ENCODE measurements at regions not wholly inside any gene's neighbourhood (a gene's known extent, or its start where the extent isn't known, plus 50 kb on each side); places are given as distances from the start of the nearest gene placed in this dataset.

DNA sequence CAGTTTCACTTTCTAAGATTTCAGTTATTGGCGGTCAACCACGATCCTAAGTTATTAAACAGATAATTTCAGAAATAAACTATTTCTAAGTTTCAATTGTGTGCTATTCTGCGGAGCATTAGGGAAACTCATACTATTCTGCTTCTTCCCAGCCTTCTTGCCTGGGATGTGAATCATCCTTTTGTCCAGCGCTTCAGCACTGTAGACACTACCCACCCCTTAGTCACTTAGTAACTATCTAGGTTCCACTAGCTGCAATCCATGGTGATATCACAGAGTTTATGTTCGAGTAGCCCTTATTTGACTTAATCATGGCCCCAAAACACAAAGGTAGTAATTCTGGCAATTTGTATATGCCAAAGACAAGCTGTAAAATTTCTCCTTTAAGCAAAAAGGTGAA lies 279.9 kb upstream of the ADAMTS5 start:
- DNase-seq (ENCODE audit: low spot score), result peak; percentile 72

DNA sequence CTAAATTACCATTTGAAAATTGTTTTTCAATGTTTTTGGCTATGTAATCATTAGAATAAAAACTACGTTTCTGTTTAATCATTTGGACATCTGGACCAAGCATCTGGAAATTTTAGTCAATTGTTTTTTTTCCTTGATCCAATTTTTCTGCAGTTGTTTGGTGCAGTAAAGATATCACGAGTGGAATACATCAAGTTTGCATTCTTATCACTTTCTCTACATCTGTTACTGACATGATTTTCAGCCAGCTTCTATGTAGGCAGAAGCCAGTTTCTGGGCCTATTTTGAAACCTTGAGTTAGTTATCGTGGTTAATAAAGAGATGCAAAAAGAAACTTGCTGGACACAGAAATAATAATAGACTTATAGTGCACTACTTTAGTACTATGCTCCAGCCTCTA lies 277.9 kb upstream of the ADAMTS5 start:
- DNase-seq (ENCODE audit: low spot score), result no peak

DNA sequence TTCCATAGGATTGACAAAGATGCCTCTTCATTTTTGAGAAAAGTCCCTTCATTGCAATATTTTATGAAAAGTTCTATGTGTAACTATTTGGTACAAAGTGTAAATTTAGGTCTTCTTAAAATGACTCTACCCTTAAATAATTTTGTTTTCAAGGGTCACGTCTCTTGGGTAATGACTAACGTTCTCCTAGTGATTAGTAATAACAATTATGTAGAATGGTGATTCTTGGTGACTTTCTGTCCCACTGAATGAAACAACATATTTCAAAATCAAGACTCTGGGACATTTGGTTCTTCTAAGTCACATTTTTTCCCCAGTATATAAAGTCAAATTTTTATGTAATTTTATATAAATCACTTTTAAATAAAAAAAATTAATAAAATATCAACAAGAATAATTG lies 277.5 kb upstream of the ADAMTS5 start:
- DNase-seq (ENCODE audit: low spot score), result no peak

DNA sequence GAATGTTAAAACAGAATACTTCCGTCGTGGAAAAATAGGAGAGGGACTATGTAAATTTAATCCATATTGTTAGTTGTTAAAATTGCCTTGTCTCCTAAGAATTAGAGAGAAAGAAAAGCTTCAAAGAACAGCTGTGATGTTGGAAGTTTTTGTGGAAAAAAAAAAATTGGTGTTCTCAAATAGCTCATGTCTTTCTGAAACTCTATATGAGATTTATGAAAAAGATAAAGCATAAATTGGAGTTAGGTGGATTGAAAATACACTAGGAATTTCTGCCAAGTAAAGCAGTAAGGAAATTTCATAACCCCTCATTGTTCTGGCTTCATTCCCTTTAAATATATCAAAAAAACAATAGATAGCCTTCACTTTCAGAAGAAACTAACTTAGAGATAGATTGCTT lies 274.0 kb upstream of the ADAMTS5 start:
- no peak for DNase-seq (ENCODE audit: low spot score)

DNA sequence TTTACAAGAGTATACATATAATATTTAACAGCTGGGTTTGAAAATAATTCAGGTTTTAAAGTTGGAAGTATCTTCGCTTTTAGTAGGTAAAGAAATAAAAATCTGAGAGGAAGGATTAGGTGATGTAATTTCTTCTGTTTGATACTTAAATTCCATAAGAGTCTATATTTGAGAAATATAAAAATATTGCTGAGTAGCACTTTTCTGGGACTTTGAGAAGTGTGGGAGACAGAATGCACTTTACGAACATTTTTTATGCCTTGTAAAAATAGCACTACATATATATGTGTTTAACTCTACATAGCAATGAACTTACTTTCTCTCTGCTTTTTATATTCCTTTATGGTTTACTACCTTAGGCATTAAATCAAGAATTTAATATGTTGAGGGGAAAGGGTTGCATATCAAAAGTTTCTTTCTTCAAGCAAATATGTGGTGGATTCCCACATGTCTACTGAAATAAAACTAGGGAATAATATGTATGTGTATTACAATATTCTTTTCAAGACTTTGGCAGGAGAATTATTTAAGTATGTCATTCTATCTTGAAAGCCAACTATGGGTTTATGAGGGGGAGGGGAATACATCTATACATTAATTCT lies 266.7 kb upstream of the ADAMTS5 start:
- no peak for DNase-seq (ENCODE audit: low spot score)

DNA sequence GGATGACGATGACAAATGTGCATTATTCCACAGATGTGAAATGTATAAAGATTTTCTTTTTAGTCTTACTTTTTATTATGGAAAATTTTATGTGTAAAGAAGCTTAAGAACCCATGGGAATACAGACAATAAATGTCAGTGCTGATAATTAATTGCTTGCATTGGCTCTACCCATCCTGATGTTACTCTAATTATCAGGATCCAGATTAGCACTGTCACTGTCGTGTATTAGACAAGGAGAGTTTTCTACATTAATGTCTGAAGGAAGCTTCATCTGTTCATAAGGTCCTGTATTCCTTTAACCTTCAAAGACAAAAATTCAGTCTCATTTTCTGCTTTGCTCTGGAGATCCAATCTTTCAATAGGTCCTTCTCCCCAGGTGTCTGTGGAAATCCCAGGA lies 259.1 kb upstream of the ADAMTS5 start:
- no peak for DNase-seq (ENCODE audit: low spot score)

DNA sequence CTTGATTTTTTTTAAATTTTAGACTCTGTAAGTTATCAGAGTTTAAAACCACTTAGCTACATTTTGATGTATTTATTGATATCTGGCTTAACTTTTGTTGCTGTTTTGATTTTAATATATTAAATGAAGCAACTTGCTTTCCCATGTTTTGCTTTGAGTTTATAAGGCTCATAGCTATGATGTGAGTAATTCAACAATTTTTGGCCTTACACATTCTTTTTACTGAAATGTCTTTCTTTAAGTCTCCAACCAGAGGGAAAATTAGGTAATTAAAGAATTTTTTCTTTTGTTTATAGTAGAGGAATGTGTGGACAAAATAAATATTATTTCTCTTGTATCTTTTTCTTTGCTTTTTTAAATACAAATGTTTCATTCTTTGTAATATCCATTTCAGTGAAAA lies 258.3 kb upstream of the ADAMTS5 start:
- DNase-seq (ENCODE audit: low spot score), result no peak

DNA sequence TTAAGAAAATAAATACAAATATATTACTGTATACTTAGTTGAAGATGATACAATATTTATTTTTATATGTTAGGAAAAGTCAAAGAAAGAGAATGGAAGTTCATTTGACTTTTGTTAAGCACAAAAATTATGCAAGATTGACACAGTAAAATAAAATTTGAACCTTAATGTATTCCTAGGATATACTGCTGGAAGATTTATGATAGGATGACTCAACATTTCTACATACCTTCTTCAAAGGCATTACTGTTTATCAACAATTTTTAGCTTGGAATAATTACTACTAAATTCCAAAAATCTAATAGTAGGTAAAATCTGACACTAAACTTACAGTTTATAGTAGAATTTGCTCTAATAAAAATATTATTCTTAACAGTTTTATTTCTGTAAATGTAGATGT lies 257.3 kb upstream of the ADAMTS5 start:
- DNase-seq (ENCODE audit: low spot score), result no peak

DNA sequence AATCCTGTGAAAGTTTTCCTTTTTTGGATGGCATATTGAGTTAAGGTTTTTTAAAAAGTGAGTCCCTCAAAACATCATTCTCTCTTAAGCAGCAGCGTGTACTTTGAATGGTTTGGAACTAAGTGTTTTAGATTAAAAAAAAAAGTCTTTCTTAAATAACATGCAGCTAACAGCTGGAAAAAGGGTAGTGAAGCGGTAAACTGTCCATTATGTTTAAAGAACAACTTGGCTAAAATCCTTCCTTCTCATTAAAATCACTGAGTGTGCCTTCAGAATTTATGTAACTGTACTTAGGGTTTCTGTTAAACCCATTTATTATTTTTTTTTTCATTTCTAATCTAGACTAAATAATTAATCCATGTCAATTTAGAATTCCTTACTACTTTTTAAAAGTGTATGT lies 254.2 kb upstream of the ADAMTS5 start:
- DNase-seq (ENCODE audit: low spot score), result no peak

DNA sequence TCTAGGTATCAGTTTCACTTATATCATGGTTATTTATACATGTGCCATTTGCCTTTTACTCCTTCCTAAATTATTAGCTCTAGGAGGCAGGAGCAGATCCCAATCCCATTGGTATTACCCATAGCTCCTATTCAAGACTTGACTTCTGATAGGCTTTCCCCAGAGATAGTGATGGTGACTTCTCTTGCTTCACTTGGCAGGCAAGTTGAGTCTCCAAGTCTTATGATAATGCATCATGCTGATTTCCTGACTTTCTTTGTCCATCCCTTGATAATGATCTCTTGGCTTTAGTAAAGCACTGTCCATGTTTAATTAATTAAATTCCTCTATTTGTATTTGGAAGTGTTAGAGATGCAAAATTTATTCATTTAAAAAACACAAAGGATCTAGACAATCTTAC lies 253.5 kb upstream of the ADAMTS5 start:
- DNase-seq (ENCODE audit: low spot score), result no peak

DNA sequence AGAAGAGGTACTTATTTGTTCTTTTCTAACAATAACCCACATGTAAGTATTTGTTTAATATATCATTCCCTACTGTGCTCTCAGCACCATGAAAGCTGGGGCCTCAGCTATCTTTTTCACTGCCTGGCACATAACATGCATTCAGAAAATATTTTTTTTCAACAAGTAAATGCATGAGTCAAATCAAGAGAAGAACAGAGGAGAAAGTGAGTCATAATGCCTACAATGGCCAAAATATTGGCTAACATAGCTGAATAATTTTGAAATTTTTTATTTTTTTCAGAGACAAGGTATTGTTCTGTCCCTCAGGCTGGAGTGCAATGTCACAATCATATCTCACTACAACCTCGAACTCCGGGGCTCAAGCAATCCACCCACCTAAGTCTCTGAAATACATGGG lies 252.2 kb upstream of the ADAMTS5 start:
- DNase-seq (ENCODE audit: low spot score), result peak; percentile 2

DNA sequence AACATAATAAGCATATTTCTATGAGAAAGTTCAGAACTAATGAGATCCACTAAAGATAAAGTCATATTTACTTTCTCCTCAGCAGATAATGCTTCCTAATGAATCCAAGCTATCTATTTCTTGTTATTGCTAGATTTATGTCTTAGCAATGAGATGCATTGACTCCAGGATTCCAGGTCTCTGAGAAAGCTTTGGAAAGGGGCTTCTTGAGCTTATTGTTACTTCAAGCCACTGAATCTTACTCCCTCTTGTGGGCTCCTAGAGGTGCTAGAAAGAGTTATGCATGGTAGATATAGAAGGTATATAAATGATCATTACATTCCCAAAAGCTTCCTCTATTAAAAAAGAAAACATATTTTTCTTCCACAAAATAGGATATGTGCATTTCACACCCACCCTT lies 246.4 kb upstream of the ADAMTS5 start:
- peak; percentile 4 for DNase-seq (ENCODE audit: low spot score)

DNA sequence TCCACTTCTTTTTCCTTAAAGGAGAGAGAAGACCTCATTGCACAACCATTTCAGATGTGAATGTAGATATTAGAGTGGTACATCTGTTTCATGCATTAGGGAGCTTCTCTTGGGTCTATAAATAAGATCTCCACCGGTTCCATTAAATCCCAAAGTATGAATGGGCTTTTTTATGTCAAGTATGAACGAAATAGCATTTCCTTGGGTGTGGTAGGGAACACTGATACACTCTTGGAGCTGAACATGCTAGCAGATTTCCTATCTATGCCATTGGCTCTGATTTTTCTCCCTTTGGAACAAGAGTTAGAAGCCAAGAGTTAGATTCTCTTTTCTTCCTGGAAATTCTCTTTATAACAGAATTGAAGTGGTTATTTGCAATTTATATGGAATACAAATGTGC lies 245.6 kb upstream of the ADAMTS5 start:
- DNase-seq (ENCODE audit: low spot score), result no peak

DNA sequence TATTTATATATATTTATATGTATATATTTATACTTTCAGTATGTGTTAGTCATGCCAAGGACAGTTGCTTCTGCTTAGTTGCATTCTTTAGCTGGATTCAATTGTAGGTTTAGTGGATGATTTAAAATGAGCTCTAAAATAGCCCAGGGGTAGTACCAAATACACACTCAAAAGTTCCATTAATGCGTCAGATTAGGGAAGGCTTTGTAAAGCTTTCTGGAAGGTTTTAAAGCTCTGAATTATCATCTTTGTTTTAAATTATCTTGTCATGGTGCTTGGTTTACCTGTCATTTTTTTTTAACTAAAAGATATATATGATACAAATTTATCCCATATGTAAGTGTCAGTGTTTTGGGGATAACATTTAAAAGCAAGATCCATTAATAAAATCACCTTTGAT lies 242.7 kb upstream of the ADAMTS5 start:
- no peak for DNase-seq (ENCODE audit: low spot score)

DNA sequence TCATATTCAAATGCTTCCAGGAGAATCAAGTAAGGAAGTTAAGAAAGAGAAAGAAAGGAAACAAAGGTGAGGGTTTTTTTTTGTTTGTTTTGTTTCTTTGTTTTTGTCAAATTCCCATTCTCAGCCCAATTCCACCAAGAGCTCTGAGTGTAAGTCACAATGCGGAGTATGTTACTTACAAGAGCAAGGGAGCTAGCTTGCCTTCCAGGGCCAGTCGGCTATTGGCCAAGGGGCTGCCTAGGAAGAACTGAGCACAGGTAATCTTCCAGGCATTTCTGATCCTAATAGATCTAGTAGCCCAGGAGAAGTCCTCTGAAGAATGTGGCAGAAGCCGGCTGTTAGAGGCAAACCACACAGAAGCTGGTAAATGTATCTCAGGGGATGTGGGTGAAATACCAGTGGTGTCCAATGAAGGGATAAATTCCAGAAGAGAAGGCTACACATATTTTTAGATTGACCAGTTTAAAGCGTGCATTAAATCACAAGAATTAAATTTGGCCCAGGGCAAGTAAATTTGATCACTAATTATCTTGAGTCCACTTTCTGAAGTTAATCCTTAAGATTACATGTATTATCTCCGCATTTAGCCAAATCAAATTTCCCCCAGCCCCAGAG lies 239.6 kb upstream of the ADAMTS5 start:
- peak; percentile 46 for DNase-seq (ENCODE audit: low spot score)

DNA sequence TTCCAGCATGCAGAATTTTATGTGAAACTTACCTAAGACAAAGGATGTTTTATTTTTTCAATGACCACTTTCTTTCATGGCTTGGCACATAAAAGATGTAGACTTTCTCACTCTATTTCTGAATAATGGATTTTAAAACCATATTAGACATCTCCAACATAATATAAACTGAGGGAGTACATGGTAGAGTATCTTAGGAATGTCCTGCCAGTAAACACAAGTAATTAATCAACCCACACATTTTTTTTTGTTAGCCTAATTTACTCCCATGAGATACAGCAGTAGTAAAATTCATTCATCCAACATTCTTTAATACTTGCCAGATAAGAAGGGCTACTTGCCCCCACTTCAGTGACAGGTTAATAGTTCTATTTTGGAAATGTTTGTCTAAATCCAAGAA lies 235.4 kb upstream of the ADAMTS5 start:
- DNase-seq (ENCODE audit: low spot score), result no peak

DNA sequence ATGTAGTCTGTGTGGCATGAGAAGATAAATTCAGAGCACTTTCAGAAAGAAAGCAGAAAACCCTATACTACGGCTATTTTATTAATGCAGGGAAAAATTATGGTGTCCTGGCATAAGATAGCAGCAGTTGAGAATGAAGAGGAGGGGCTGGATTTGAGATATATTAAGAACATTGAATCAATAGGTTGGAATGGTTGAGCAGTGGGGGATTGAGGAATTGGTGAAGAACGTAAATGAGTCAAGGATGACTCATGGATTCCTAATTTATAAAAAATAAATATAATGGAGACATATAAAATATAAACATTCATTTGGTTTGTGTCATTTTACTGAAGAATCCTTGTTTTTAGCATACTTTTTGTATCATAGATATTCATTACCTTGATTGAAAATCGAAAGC lies 234.3 kb upstream of the ADAMTS5 start:
- DNase-seq (ENCODE audit: low spot score), result no peak

DNA sequence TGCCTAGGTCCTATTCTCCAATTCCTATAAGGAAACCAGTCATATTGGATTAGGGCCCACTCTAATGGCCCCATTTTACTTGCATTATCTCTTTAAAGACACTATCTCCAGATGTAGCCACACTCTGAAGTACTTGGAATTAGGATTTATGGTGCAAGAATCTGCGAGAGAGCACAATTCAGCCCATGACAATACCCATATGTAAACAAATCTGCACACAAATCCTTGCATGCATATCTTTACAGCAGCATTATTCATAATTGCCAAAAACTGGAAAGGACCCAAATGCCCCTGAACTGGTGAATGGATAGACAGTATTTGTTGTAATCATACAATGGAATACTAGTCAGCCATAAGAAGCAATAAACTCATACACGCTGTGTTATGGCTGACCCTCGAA lies 229.8 kb upstream of the ADAMTS5 start:
- no peak for DNase-seq (ENCODE audit: low spot score)

DNA sequence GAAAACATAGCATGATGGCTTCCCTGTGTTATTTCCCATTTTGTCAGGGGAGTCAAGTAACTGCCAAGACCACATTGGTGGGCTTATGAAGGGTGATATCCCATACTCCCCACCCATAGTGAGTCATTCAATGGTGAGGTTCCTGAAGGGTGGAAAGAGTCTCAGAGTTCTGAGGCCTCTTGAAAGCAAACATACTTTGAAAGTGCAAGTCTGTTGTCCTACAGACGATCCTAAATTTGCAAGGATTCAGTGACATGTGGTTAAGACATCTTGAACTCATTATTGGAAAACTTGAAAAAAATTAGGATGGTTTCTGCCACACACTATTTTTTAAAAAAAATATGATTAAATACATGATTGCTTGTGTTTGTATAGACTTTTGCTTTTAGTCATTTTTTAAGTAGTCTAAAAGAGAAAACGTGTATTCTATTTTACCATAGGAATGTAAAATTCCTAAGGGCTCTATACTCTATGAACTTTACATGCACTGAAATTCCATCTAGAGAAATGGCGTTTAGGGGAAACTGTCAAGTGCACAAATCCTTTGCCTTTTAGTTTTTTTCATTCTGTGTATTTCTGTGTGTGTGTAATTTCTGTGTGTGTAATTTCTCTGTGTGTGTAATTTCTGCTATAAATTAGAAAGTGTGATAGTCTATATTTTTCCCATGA lies 225.5 kb upstream of the ADAMTS5 start:
- no peak for DNase-seq (ENCODE audit: low spot score)

DNA sequence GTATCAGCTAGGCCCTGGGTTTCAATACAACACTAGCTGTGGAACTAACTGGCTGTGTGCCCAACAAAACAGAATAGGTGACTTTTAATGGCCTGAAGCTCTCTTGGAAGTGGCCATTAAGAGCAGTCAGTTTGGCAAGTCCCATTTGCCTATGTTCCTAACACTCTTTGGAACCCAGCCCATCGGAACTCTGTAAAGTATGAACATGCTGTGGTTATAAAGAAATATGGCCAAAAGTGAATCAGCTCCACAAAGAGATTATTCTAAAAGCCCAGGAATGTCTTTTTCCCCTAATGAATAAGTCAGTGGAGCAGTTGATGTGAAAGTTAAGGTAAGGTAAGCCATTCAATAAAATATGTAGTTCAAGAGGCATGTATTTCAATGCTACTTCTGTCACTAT lies 223.7 kb upstream of the ADAMTS5 start:
- DNase-seq (ENCODE audit: low spot score), result peak; percentile 83

DNA sequence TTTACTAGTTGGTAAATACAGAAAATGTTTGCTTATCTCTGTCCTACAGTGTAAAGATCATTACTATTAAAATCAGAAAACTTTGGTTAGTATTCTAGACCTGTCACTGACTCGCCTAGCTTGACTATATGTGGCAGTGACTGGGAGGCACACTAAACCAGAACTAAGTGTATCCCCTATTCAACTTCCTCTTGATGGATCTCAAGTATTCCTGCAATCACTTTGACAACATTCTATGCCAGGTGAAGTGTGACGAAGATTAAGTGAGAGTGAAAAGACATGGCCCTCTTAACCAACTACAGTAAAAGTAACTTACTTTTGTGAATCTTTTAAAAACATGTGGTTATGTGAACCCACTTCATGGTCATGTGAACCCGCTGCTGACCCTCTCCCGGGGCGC lies 223.0 kb upstream of the ADAMTS5 start:
- DNase-seq (ENCODE audit: low spot score), result peak; percentile 64

DNA sequence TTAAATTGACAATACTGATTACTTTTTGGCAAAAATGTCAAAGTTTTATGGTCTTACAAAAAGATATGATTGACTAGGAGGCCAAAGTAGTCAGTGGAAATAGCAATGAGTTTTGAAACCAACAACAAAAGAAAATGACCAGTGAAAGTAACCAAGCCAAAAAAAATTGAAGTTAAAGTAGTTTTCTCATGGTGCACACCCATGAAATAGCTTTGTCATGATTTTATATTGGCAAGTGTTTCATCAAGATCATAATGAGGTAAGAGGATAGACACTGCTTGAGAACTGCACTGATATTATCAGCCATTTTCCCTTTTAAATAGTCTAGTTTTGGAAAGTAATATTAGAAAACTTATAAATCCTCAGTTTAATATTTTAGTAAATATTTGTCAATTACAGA lies 206.2 kb upstream of the ADAMTS5 start:
- no peak for DNase-seq (ENCODE audit: low spot score)

DNA sequence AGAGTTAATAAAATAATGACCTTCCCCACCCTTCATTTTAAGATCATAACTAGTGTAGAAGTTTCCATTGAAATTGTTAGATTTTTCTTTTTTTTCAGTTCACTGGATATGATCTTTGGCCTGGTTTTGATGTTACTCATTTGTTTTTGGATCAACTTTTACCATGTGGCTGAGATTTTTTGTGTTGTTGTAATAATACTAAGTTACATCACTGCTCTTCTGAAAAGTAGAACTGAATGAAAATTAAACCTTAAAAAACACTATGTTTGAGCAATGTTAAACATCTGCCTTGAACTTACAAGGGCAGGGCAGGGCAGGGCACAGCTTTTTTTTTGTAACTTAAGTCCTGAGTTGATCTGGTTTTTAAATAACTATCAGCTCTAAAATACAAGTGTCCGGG lies 204.8 kb upstream of the ADAMTS5 start:
- no peak for DNase-seq (ENCODE audit: low spot score)

DNA sequence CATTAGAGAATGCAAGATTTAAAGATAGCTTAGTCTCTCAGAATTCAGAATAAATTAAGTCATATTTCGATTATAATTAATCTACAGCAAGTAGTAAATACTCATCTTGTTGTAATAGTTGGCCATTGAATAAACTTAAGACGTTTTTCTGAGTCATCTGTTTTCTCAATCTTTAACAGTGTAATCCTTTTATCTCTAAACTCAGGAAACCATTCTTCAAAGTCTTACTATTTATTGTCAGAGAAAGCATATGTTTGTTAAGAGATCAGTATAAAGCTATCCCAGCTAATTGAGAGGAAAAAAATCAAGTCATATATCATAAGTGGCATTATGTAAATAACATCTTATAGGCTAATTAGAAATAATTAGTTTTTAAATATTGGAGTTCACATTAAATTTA lies 201.2 kb upstream of the ADAMTS5 start:
- no peak for DNase-seq (ENCODE audit: low spot score)
